Osteoblast (primary cell): ENCODE measurements at regions not wholly inside any gene's neighbourhood (a gene's known extent, or its start where the extent isn't known, plus 50 kb on each side); places are given as distances from the start of the nearest gene placed in this dataset.
A peak's percentile ranks its signal among the peaks of the same experiment; 100 is the strongest.

Experiments used
- DNase-seq: peaks from one replicate; pipeline ENCODE4 v3.0.0; 2011; ENCODE audit warnings: low spot score, mixed read lengths; ENCODE audit not compliant: insufficient read length; ENCODE audit errors: missing footprints
- H2AFZ ChIP-seq: 2 replicates; pipeline ENCODE4 v1.6.0; 2011; ENCODE audit warnings: mild to moderate bottlenecking, low read length
- H3K27ac ChIP-seq: 2 replicates; pipeline ENCODE4 v1.5.1; 2011; ENCODE audit warnings: mild to moderate bottlenecking, low read depth, low read length, moderate library complexity
- H3K27me3 ChIP-seq: 2 replicates; pipeline ENCODE4 v1.6.0; 2012; ENCODE audit warnings: mild to moderate bottlenecking, control low read depth, inconsistent platforms, low read length, moderate library complexity; ENCODE audit not compliant: insufficient read depth
- H3K36me3 ChIP-seq: 2 replicates; pipeline ENCODE4 v1.5.1; 2011; ENCODE audit warnings: mild to moderate bottlenecking, low read length, control low read depth, moderate library complexity; ENCODE audit not compliant: insufficient read depth
- H3K4me1 ChIP-seq: 2 replicates; pipeline ENCODE4 v1.5.1; 2011; ENCODE audit warnings: mild to moderate bottlenecking, low read length, control low read depth, moderate library complexity; ENCODE audit not compliant: insufficient read depth
- H3K4me2 ChIP-seq: 2 replicates; pipeline ENCODE4 v1.6.0; 2011; ENCODE audit warnings: mild to moderate bottlenecking, low read length; ENCODE audit not compliant: insufficient read depth
- H3K4me3 ChIP-seq: fragments of 200-600 bp; sonication (generic); 3 replicates; pipeline ENCODE4 v1.5.1; 2012; ENCODE audit warnings: mild to moderate bottlenecking, low read length, inconsistent platforms; ENCODE audit not compliant: insufficient read depth
- H3K79me2 ChIP-seq: 2 replicates; pipeline ENCODE4 v1.6.0; 2012; ENCODE audit warnings: mild to moderate bottlenecking, low read length, control low read depth, inconsistent platforms; ENCODE audit not compliant: insufficient read depth
- H3K9me3 ChIP-seq: 2 replicates; pipeline ENCODE4 v1.5.1; 2011; ENCODE audit warnings: low read depth, low read length, control low read depth
- H4K20me1 ChIP-seq: 2 replicates; pipeline ENCODE4 v1.6.0; 2012; ENCODE audit warnings: mild to moderate bottlenecking, low read length, control low read depth; ENCODE audit not compliant: insufficient read depth
- CTCF ChIP-seq: IDR thresholded peaks from 2 replicates; pipeline ENCODE4 v1.5.1; 2011; ENCODE audit warnings: mild to moderate bottlenecking, low read depth, low read length, moderate library complexity; ENCODE audit errors: extremely low read depth

DNA sequence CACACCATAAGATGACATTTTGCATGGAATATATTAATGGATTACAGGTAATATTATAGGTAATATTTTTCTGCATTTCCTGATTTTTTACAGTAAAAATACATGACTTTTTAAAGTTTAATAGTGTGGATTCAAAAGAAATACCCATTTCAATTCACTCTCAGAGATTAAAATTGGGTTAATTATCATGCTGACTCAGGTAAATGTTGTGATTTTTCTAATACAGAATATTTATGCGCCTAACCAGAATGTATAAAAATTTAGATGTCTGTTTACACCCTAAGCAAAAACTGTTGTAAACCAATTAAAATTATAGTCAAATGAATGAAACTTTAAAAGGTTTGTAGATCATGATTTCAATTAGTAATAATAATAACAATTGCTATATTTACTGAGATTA lies 117.2 kb upstream of the FLRT2 start:
- peaks cover 26% of the 10 kb centered on the region for H3K4me1 ChIP-seq
- no peak overlapping the region for H2AFZ ChIP-seq
- no peak overlapping the region for H3K4me3 ChIP-seq
- H3K27me3 ChIP-seq, result no peaks in the 10 kb centered on the region
- DNase-seq, result no peak
- H4K20me1 ChIP-seq, result no peaks in the 10 kb centered on the region
- no peak overlapping the region for H3K4me2 ChIP-seq
- no peaks in the 10 kb centered on the region for H3K79me2 ChIP-seq
- TF ChIP-seq CTCF, result no peak
- no peaks in the 10 kb centered on the region for H3K9me3 ChIP-seq
- H3K27ac ChIP-seq, result no peak overlapping the region
- H3K36me3 ChIP-seq, result no peaks in the 10 kb centered on the region

- TF ChIP-seq CTCF, result no peak
- DNase-seq, result no peak
Observed at GRCh38 chr14:85413836-85414526, 116.0 kb upstream of the FLRT2 start.

DNA sequence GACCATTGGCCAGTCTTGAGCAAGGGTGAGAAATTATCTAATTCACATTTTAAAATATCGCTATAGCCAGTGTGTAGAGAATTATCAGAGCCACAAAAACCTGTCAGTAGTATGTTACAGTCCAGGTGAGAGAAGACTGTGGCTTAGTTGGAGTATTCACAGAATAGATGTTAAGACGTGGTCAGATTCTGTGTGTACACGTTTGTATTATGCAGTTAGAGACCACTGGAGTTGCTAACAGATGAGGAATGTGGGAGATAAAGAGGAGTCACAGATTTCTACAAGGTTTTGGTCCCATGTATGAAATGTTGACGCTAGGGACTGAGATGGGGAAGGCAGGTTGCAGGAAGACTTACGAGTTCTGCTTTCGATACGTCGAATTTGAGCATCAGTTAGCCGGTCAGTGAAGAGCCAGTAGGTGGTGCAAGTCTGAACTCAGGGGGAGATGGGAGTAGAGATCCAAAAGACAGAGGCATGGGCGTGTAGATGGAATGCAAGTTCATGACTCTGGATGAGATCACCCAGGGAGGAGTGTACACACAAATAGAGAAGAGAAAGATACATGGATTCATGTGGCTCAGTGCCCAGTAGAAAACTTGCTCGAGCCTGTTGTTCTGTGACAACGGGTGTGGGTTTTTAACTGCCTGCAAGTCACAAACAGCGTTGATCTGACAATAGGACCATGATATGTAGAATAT lies 114.8 kb upstream of the FLRT2 start:
- Histone ChIP-seq H3K36me3 (no peaks in the 10 kb centered on the region), H3K79me2 (no peaks in the 10 kb centered on the region), H3K27me3 (no peaks in the 10 kb centered on the region), H3K4me1 (peaks cover 26% of the 10 kb centered on the region), H2AFZ (peak overlapping the region; percentile 58), H3K4me3 (no peak overlapping the region), H3K9me3 (no peaks in the 10 kb centered on the region), H3K4me2 (peak overlapping the region; percentile 57), H4K20me1 (no peaks in the 10 kb centered on the region), H3K27ac (peak overlapping the region; percentile 49)
- TF ChIP-seq CTCF, result peak; percentile 66
- peak; percentile 83 for DNase-seq

More at GRCh38 chr14:85413836-85414526, 116.0 kb upstream of the FLRT2 start:
- no peaks in the 10 kb centered on the region for H3K79me2 ChIP-seq
- no peaks in the 10 kb centered on the region for H4K20me1 ChIP-seq
- H3K27me3 ChIP-seq, result no peaks in the 10 kb centered on the region
- H3K4me3 ChIP-seq, result no peak overlapping the region
- no peaks in the 10 kb centered on the region for H3K36me3 ChIP-seq
- H2AFZ ChIP-seq, result no peak overlapping the region
- H3K4me1 ChIP-seq, result peaks cover 26% of the 10 kb centered on the region
- no peak overlapping the region for H3K4me2 ChIP-seq
- no peaks in the 10 kb centered on the region for H3K9me3 ChIP-seq
- no peak overlapping the region for H3K27ac ChIP-seq

GRCh38 chr14:85416771-85417170 lies 113.2 kb upstream of the FLRT2 start:
- peak overlapping the region; percentile 72 for H2AFZ ChIP-seq
- no peak overlapping the region for H3K4me3 ChIP-seq
- no peaks in the 10 kb centered on the region for H3K36me3 ChIP-seq
- no peaks in the 10 kb centered on the region for H3K79me2 ChIP-seq
- H3K4me2 ChIP-seq, result peak overlapping the region; percentile 31
- no peak for TF ChIP-seq CTCF
- H3K27me3 ChIP-seq, result no peaks in the 10 kb centered on the region
- peaks cover 32% of the 10 kb centered on the region for H3K4me1 ChIP-seq
- peak; percentile 18 for DNase-seq
- no peaks in the 10 kb centered on the region for H3K9me3 ChIP-seq
- peak overlapping the region; percentile 49 for H3K27ac ChIP-seq
- no peaks in the 10 kb centered on the region for H4K20me1 ChIP-seq
